Panc1 (cell line): ENCODE measurements at regions not wholly inside any gene's neighbourhood (a gene's known extent, or its start where the extent isn't known, plus 50 kb on each side); places are given as distances from the start of the nearest gene placed in this dataset.

ENCODE experiments used
- ATAC-seq: fragments of 200-7000 bp; cut with Tn5 transposase; 2 replicates; pipeline ENCODE4 v1.9.1; 2020; ENCODE audit warnings: mild to moderate bottlenecking, moderate library complexity
- BruUV-seq: library from RNA; stranded (reverse); fragments of 400-500 nt; replicated peaks from 2 replicates; lab custom pipeline; 2021; lab: Mats Ljungman, UMichigan
- CTCF ChIA-PET: fragments of 300-600 bp; sonication (Branson Sonifier 250); formaldehyde crosslinking; loops from one replicate; lab custom pipeline; 2022; ENCODE audit warnings: antibody characterized with exemption; lab: Charles Lee
- POLR2A ChIA-PET: fragments of 300-600 bp; sonication (Branson Sonifier 250); formaldehyde crosslinking; loops from one replicate; lab custom pipeline; 2022; ENCODE audit warnings: antibody characterized with exemption; lab: Charles Lee
- DNase-seq: peaks from one replicate; pipeline ENCODE4 v3.0.0-alpha.2; 2010; ENCODE audit warnings: low read depth, low spot score
- H3K27ac ChIP-seq: 2 replicates; pipeline ENCODE4 v1.5.1; 2011; ENCODE audit warnings: mild to moderate bottlenecking, low read length, inconsistent platforms
- H3K27me3 ChIP-seq: fragments of 200-500 bp; sonication (Bioruptor generic); 2 replicates; pipeline ENCODE4 v1.6.0; 2014; ENCODE audit warnings: low read length, inconsistent platforms; ENCODE audit not compliant: control insufficient read depth, insufficient read depth
- H3K36me3 ChIP-seq: fragments of 200-500 bp; sonication (Bioruptor generic); 2 replicates; pipeline ENCODE4 v1.5.1; 2014; ENCODE audit warnings: inconsistent platforms, mild to moderate bottlenecking, low read length, moderate library complexity; ENCODE audit not compliant: control insufficient read depth, insufficient read depth
- H3K4me1 ChIP-seq: 2 replicates; pipeline ENCODE4 v1.5.1; 2011; ENCODE audit warnings: inconsistent platforms, mild to moderate bottlenecking, low read length, moderate library complexity; ENCODE audit not compliant: control insufficient read depth, insufficient read depth
- H3K4me3 ChIP-seq, 2 experiments: 2 replicates each; pipeline ENCODE4 v1.5.1; 2011 to 2012; ENCODE audit warnings: low read depth in 2 of 2, low read length in 2 of 2, mild to moderate bottlenecking in 2 of 2, inconsistent platforms in 1 of 2, moderate library complexity in 1 of 2
- H3K9me3 ChIP-seq: fragments of 200-500 bp; sonication (Bioruptor generic); 2 replicates; pipeline ENCODE4 v1.5.1; 2014; ENCODE audit warnings: low read depth, mild to moderate bottlenecking, inconsistent platforms, low read length, moderate library complexity; ENCODE audit not compliant: control insufficient read depth, insufficient read depth
- CTCF ChIP-seq: fragments of 450-650 bp; IDR thresholded peaks from 2 replicates; pipeline ENCODE4 v1.5.1; 2017; ENCODE audit warnings: mild to moderate bottlenecking
- POLR2AphosphoS5 ChIP-seq: IDR thresholded peaks from 2 replicates; pipeline ENCODE4 v1.6.1; 2012; ENCODE audit warnings: mild to moderate bottlenecking, low read depth, low read length, moderate library complexity
- REST ChIP-seq, 2 experiments: IDR thresholded peaks; 2 replicates each; pipeline ENCODE4 v1.6.1; 2011 to 2012; ENCODE audit warnings: low read depth in 2 of 2, control low read depth in 1 of 2, low read length in 1 of 2, mild to moderate bottlenecking in 1 of 2, moderate library complexity in 1 of 2; ENCODE audit not compliant: insufficient read depth in 1 of 2
- SIN3A ChIP-seq: IDR thresholded peaks from 2 replicates; pipeline ENCODE4 v1.6.1; 2012; ENCODE audit warnings: low read depth, mild to moderate bottlenecking, low read length, moderate library complexity, borderline replicate concordance; ENCODE audit not compliant: insufficient read depth
- TCF7L2 ChIP-seq: IDR thresholded peaks from 2 replicates; pipeline ENCODE4 v1.6.1; 2011; ENCODE audit warnings: mild to moderate bottlenecking, low read depth, low read length, inconsistent platforms
- in situ Hi-C: cut with HindIII; loops from 2 replicates; pipeline ENCODE4 v1.10.0; 2016; ENCODE audit warnings: low sequenced_read_pairs, low pct_unique_long_range_greater_than_20kb
- intact Hi-C: fragments of 100-400 bp; cut with micrococcal nuclease; formaldehyde crosslinking; loops from one replicate; pipeline ENCODE4 v1.10.0; 2022; ENCODE audit not compliant: unreplicated experiment

GRCh38 chr1:90347366-90347765 lies 352.5 kb downstream of the ZNF326 start:
- H3K27ac ChIP-seq = no peak overlapping the region
- H3K4me1 ChIP-seq = no peaks in the 10 kb centered on the region
- H3K4me3 ChIP-seq = no peak overlapping the region
- ChIA-PET CTCF (no interaction called here), POLR2A (no interaction called here)
- DNase-seq = no peak
- no peaks in the 10 kb centered on the region for H3K36me3 ChIP-seq
- ATAC-seq = no peak
- TF ChIP-seq CTCF (no peak), POLR2AphosphoS5 (no peak), REST (IDR thresholded peaks at IDR 0.05; ENCODE audit: insufficient read depth in 1 of 2, low read depth in 2 of 2, low read length in 1 of 2) (no peak), TCF7L2 (no peak), SIN3A (no peak)
- intact Hi-C loops (no loop called here), in situ Hi-C loops (no loop called here)
- H3K27me3 ChIP-seq = no peaks in the 10 kb centered on the region
- no peaks in the 10 kb centered on the region for H3K9me3 ChIP-seq
- BruUV-seq = no TSS peak

- no peak for DNase-seq
- no TSS peak for BruUV-seq
- CTCF ChIA-PET = no interaction called here
Measured at GRCh38 chr1:90346757-90347156, 351.8 kb downstream of the ZNF326 start.

More at GRCh38 chr1:90346757-90347156, 351.8 kb downstream of the ZNF326 start:
- intact Hi-C loops (no loop called here), in situ Hi-C loops (no loop called here)
- no peak for TF ChIP-seq POLR2AphosphoS5
- TF ChIP-seq REST (IDR thresholded peaks at IDR 0.05; ENCODE audit: insufficient read depth in 1 of 2, low read depth in 2 of 2, low read length in 1 of 2) = no peak
- no peak for TF ChIP-seq CTCF
- no peak for TF ChIP-seq SIN3A
- TF ChIP-seq TCF7L2 = no peak
- no peak overlapping the region for H3K27ac ChIP-seq
- H3K4me1 ChIP-seq = no peaks in the 10 kb centered on the region
- H3K36me3 ChIP-seq = no peaks in the 10 kb centered on the region
- POLR2A ChIA-PET = no interaction called here
- no peaks in the 10 kb centered on the region for H3K27me3 ChIP-seq
- no peak for ATAC-seq
- no peak overlapping the region for H3K4me3 ChIP-seq
- H3K9me3 ChIP-seq = no peaks in the 10 kb centered on the region
